GM23338 (cell line): ENCODE measurements at regions not wholly inside any gene's neighbourhood (a gene's known extent, or its start where the extent isn't known, plus 50 kb on each side); places are given as distances from the start of the nearest gene placed in this dataset.

ENCODE experiments used
- ATAC-seq: fragments of 200-7000 bp; cut with Tn5 transposase; 3 replicates; pipeline ENCODE4 v1.9.1; 2020
- DNase-seq: peaks from one replicate; pipeline ENCODE4 v3.0.0-alpha.2; 2015; ENCODE audit warnings: low spot score
- H2AFZ ChIP-seq: fragments of 200-600 bp; sonication (generic); 2 replicates; pipeline ENCODE4 v1.8.0; 2016; ENCODE audit warnings: antibody characterized with exemption, mild to moderate bottlenecking, moderate library complexity
- H3F3A ChIP-seq: fragments of 200-600 bp; sonication (generic); replicated peaks from 2 replicates; pipeline ENCODE4 v1.8.0; 2017; ENCODE audit warnings: antibody characterized with exemption, mixed run types, low read depth
- H3K27ac ChIP-seq: fragments of 200-600 bp; sonication (generic); 2 replicates; pipeline ENCODE4 v1.6.1; 2016; ENCODE audit warnings: low read depth
- H3K27me3 ChIP-seq: fragments of 200-600 bp; sonication (generic); 2 replicates; pipeline ENCODE4 v1.8.0; 2016; ENCODE audit warnings: mild to moderate bottlenecking, mixed run types, moderate library complexity; ENCODE audit not compliant: insufficient read depth
- H3K36me3 ChIP-seq: fragments of 200-600 bp; sonication (generic); 2 replicates; pipeline ENCODE4 v1.8.0; 2016; ENCODE audit warnings: mild to moderate bottlenecking; ENCODE audit not compliant: insufficient read depth
- H3K4me1 ChIP-seq: fragments of 200-600 bp; sonication (generic); 2 replicates; pipeline ENCODE4 v1.8.0; 2016; ENCODE audit warnings: mild to moderate bottlenecking, moderate library complexity; ENCODE audit not compliant: insufficient read depth
- H3K4me2 ChIP-seq: fragments of 200-600 bp; sonication (generic); 2 replicates; pipeline ENCODE4 v1.7.1; 2017; ENCODE audit warnings: mixed run types
- H3K4me3 ChIP-seq: fragments of 200-600 bp; sonication (generic); 2 replicates; pipeline ENCODE4 v1.6.1; 2016; ENCODE audit warnings: mixed run types
- H3K79me2 ChIP-seq: fragments of 200-600 bp; sonication (generic); replicated peaks from 2 replicates; pipeline ENCODE4 v1.8.0; 2017; ENCODE audit warnings: mild to moderate bottlenecking; ENCODE audit not compliant: insufficient read depth
- H3K9me2 ChIP-seq: fragments of 200-600 bp; sonication (generic); 2 replicates; pipeline ENCODE4 v1.8.0; 2017; ENCODE audit not compliant: insufficient read depth
- H4K20me1 ChIP-seq: fragments of 200-600 bp; sonication (generic); replicated peaks from 2 replicates; pipeline ENCODE4 v1.8.0; 2017; ENCODE audit warnings: mild to moderate bottlenecking; ENCODE audit not compliant: insufficient read depth
- H3K27ac Mint-ChIP-seq: 2 replicates; pipeline ENCODE4 v1.8.0; 2020; ENCODE audit warnings: inconsistent platforms, mild to moderate bottlenecking, moderate library complexity, mixed read lengths
- H3K27me3 Mint-ChIP-seq: 3 replicates; pipeline ENCODE4 v1.8.0; 2022; ENCODE audit warnings: low read depth, mild to moderate bottlenecking, moderate library complexity, mixed read lengths, inconsistent platforms; ENCODE audit not compliant: insufficient read depth, poor library complexity
- H3K36me3 Mint-ChIP-seq: 3 replicates; pipeline ENCODE4 v1.8.0; 2021; ENCODE audit warnings: low read depth, mild to moderate bottlenecking, inconsistent platforms, moderate library complexity, mixed read lengths
- H3K4me1 Mint-ChIP-seq: 3 replicates; pipeline ENCODE4 v1.8.0; 2020; ENCODE audit warnings: mild to moderate bottlenecking, inconsistent platforms, mixed read lengths
- H3K4me3 Mint-ChIP-seq: 3 replicates; pipeline ENCODE4 v1.8.0; 2021; ENCODE audit warnings: moderate library complexity, mild to moderate bottlenecking, inconsistent platforms, mixed read lengths
- H3K9me3 Mint-ChIP-seq: 3 replicates; pipeline ENCODE4 v1.8.0; 2020; ENCODE audit warnings: moderate library complexity, mild to moderate bottlenecking, inconsistent platforms, mixed read lengths
- JUNB ChIP-seq: IDR thresholded peaks from one replicate; pipeline ENCODE4 v1.6.1; 2016; ENCODE audit warnings: antibody characterized with exemption; ENCODE audit not compliant: unreplicated experiment
- STAT1 ChIP-seq: IDR thresholded peaks from one replicate; pipeline ENCODE4 v1.6.1; 2016; ENCODE audit warnings: antibody characterized with exemption; ENCODE audit not compliant: unreplicated experiment
- ZNF114 ChIP-seq: fragments of 250-450 bp; sonication (Bioruptor Pico); IDR thresholded peaks from 2 replicates; pipeline ENCODE4 v1.5.0; 2020; ENCODE audit warnings: mild to moderate bottlenecking, moderate library complexity
- TF ChIP-seq, protein P1 (sequence below): fragments of 250-450 bp; sonication (Bioruptor Pico); IDR thresholded peaks from 2 replicates; pipeline ENCODE4 v1.5.0; 2020; ENCODE audit warnings: mild to moderate bottlenecking, moderate library complexity
- TF ChIP-seq, protein P2 (sequence below), 2 experiments: fragments of 200-600 bp in 1 of 2; sonication (generic) in 1 of 2; conservative IDR thresholded peaks; 2 replicates each; pipeline versions ENCODE4 v1.5.1 to v1.6.1; 2016 to 2017; ENCODE audit warnings: antibody characterized with exemption in 2 of 2, low read depth in 2 of 2, mild to moderate bottlenecking in 2 of 2, moderate library complexity in 1 of 2

DNA sequence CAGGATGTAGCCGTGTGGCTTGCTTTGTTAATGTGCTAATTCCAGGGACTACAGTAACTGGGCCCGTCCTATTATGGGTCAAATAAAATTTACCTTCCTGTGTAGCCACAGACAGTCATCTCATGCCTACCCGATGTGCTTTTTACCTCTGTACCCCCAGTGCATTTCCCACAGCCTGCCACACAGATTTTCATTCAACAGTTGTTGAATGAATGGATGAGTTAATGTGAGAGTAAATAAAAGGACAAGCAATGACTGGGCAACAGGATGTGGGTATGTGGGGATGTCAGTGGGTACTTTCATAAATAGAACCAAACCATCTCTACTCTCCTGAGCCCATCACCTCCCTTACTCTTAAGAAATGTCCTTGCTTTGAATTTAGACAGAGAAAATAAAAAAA is 441.2 kb upstream of the ZNF462 start:
- Histone ChIP-seq H3K79me2 (no peaks in the 10 kb centered on the region), H3K4me2 (no peak overlapping the region), H4K20me1 (no peaks in the 10 kb centered on the region), H3K27me3 (no peaks in the 10 kb centered on the region), H3K4me1 (peaks cover 14% of the 10 kb centered on the region; the same call in 1 of the 2 replicates), H2AFZ (no peak overlapping the region), H3K36me3 (no peaks in the 10 kb centered on the region), H3K4me3 (no peak overlapping the region), H3K9me2 (0 out of 2 replicates have a peak, but pooled peaks cover 5% of the 10 kb centered on the region), H3K27ac (no peak overlapping the region), H3F3A (no peaks in the 10 kb centered on the region)
- Mint-ChIP-seq H3K4me3 (no peak overlapping the region), H3K27me3 (peaks cover under 1% of the 10 kb centered on the region), H3K9me3 (no peaks in the 10 kb centered on the region), H3K27ac (no peak overlapping the region), H3K36me3 (no peaks in the 10 kb centered on the region), H3K4me1 (peaks cover 21% of the 10 kb centered on the region)
- DNase-seq (no peak), ATAC-seq (no peak)
- TF ChIP-seq, protein P1, sequence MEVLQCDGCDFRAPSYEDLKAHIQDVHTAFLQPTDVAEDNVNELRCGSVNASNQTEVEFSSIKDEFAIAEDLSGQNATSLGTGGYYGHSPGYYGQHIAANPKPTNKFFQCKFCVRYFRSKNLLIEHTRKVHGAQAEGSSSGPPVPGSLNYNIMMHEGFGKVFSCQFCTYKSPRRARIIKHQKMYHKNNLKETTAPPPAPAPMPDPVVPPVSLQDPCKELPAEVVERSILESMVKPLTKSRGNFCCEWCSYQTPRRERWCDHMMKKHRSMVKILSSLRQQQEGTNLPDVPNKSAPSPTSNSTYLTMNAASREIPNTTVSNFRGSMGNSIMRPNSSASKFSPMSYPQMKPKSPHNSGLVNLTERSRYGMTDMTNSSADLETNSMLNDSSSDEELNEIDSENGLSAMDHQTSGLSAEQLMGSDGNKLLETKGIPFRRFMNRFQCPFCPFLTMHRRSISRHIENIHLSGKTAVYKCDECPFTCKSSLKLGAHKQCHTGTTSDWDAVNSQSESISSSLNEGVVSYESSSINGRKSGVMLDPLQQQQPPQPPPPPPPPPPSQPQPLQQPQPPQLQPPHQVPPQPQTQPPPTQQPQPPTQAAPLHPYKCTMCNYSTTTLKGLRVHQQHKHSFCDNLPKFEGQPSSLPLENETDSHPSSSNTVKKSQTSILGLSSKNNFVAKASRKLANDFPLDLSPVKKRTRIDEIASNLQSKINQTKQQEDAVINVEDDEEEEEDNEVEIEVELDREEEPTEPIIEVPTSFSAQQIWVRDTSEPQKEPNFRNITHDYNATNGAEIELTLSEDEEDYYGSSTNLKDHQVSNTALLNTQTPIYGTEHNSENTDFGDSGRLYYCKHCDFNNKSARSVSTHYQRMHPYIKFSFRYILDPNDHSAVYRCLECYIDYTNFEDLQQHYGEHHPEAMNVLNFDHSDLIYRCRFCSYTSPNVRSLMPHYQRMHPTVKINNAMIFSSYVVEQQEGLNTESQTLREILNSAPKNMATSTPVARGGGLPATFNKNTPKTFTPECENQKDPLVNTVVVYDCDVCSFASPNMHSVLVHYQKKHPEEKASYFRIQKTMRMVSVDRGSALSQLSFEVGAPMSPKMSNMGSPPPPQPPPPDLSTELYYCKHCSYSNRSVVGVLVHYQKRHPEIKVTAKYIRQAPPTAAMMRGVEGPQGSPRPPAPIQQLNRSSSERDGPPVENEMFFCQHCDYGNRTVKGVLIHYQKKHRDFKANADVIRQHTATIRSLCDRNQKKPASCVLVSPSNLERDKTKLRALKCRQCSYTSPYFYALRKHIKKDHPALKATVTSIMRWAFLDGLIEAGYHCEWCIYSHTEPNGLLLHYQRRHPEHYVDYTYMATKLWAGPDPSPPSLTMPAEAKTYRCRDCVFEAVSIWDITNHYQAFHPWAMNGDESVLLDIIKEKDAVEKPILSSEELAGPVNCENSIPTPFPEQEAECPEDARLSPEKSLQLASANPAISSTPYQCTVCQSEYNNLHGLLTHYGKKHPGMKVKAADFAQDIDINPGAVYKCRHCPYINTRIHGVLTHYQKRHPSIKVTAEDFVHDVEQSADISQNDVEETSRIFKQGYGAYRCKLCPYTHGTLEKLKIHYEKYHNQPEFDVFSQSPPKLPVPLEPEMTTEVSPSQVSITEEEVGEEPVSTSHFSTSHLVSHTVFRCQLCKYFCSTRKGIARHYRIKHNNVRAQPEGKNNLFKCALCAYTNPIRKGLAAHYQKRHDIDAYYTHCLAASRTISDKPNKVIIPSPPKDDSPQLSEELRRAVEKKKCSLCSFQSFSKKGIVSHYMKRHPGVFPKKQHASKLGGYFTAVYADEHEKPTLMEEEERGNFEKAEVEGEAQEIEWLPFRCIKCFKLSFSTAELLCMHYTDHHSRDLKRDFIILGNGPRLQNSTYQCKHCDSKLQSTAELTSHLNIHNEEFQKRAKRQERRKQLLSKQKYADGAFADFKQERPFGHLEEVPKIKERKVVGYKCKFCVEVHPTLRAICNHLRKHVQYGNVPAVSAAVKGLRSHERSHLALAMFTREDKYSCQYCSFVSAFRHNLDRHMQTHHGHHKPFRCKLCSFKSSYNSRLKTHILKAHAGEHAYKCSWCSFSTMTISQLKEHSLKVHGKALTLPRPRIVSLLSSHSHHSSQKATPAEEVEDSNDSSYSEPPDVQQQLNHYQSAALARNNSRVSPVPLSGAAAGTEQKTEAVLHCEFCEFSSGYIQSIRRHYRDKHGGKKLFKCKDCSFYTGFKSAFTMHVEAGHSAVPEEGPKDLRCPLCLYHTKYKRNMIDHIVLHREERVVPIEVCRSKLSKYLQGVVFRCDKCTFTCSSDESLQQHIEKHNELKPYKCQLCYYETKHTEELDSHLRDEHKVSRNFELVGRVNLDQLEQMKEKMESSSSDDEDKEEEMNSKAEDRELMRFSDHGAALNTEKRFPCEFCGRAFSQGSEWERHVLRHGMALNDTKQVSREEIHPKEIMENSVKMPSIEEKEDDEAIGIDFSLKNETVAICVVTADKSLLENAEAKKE (CRISPR knock-in tag): no peak
- TF ChIP-seq STAT1 (no peak), ZNF114 (CRISPR knock-in tag) (no peak), JUNB (no peak)
- TF ChIP-seq, protein P2, sequence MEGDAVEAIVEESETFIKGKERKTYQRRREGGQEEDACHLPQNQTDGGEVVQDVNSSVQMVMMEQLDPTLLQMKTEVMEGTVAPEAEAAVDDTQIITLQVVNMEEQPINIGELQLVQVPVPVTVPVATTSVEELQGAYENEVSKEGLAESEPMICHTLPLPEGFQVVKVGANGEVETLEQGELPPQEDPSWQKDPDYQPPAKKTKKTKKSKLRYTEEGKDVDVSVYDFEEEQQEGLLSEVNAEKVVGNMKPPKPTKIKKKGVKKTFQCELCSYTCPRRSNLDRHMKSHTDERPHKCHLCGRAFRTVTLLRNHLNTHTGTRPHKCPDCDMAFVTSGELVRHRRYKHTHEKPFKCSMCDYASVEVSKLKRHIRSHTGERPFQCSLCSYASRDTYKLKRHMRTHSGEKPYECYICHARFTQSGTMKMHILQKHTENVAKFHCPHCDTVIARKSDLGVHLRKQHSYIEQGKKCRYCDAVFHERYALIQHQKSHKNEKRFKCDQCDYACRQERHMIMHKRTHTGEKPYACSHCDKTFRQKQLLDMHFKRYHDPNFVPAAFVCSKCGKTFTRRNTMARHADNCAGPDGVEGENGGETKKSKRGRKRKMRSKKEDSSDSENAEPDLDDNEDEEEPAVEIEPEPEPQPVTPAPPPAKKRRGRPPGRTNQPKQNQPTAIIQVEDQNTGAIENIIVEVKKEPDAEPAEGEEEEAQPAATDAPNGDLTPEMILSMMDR (conservative IDR thresholded peaks at IDR 0.05; ENCODE audit: low read depth in 2 of 2): no peak
